C4-2B (cell line): ENCODE measurements at regions not wholly inside any gene's neighbourhood (a gene's known extent, or its start where the extent isn't known, plus 50 kb on each side); places are given as distances from the start of the nearest gene placed in this dataset.

Experiments used
- CTCF ChIP-seq: fragments of 450-650 bp; conservative IDR thresholded peaks from 2 replicates; pipeline ENCODE4 v1.5.1; 2017; ENCODE audit warnings: mild to moderate bottlenecking
- ZFX ChIP-seq: fragments of 450-650 bp; IDR thresholded peaks from 2 replicates; pipeline ENCODE4 v1.6.1; 2017

- TF ChIP-seq CTCF (no peak), ZFX (no peak)
These were observed 122.1 kb upstream of the LYPLAL1 start for GRCh38 chr1:219051547-219051946.
